Testis (tissue), 2 donors: ENCODE measurements at regions not wholly inside any gene's neighbourhood (a gene's known extent, or its start where the extent isn't known, plus 50 kb on each side); places are given as distances from the start of the nearest gene placed in this dataset.

Source experiments
- POLR2A ChIP-seq: fragments of 450-650 bp; IDR thresholded peaks from one replicate; pipeline ENCODE4 v1.6.1; 2017; ENCODE audit warnings: antibody characterized with exemption, mild to moderate bottlenecking, moderate library complexity
- TF ChIP-seq, protein P1 (sequence below), 3 experiments: fragments of 450-650 bp in 2 of 3; fragments of 200-600 bp in 1 of 3; sonication (generic) in 1 of 3; IDR thresholded peaks; one replicate each; pipeline ENCODE4 v1.5.1; 2016 to 2019; ENCODE audit warnings: antibody characterized with exemption in 3 of 3, mild to moderate bottlenecking in 2 of 3, moderate library complexity in 1 of 3

DNA sequence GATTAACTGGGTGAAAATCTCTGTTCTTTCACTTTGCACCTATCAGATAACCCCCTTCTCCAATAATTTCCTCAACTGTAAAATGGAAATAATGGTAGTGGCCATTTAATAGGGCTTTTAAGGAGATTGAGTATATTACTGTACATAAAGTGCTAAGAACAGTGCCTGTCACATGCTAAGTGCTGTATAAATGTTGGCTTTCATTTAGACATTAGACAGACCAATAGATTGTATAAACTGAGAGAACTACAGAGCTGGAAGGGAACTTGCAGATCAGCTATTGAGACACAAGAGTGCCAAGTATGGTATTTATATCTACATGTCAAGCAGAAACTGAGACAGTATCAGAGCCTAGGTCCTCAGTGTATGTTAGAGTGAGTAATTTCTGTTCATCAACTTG is 934.7 kb downstream of the PLA2G4A start:
- TF ChIP-seq, protein P1, sequence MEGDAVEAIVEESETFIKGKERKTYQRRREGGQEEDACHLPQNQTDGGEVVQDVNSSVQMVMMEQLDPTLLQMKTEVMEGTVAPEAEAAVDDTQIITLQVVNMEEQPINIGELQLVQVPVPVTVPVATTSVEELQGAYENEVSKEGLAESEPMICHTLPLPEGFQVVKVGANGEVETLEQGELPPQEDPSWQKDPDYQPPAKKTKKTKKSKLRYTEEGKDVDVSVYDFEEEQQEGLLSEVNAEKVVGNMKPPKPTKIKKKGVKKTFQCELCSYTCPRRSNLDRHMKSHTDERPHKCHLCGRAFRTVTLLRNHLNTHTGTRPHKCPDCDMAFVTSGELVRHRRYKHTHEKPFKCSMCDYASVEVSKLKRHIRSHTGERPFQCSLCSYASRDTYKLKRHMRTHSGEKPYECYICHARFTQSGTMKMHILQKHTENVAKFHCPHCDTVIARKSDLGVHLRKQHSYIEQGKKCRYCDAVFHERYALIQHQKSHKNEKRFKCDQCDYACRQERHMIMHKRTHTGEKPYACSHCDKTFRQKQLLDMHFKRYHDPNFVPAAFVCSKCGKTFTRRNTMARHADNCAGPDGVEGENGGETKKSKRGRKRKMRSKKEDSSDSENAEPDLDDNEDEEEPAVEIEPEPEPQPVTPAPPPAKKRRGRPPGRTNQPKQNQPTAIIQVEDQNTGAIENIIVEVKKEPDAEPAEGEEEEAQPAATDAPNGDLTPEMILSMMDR (IDR thresholded peaks at IDR 0.05), result no peak
- TF ChIP-seq POLR2A, result no peak
